GM12873 (cell line): ENCODE measurements at regions not wholly inside any gene's neighbourhood (a gene's known extent, or its start where the extent isn't known, plus 50 kb on each side); places are given as distances from the start of the nearest gene placed in this dataset.

Experiments used
- CTCF ChIP-seq: IDR thresholded peaks from 2 replicates; pipeline ENCODE4 v1.5.1; 2012; ENCODE audit warnings: low read depth, mild to moderate bottlenecking, moderate library complexity, low read length, control low read depth; ENCODE audit not compliant: insufficient read depth; ENCODE audit errors: missing control alignments

DNA sequence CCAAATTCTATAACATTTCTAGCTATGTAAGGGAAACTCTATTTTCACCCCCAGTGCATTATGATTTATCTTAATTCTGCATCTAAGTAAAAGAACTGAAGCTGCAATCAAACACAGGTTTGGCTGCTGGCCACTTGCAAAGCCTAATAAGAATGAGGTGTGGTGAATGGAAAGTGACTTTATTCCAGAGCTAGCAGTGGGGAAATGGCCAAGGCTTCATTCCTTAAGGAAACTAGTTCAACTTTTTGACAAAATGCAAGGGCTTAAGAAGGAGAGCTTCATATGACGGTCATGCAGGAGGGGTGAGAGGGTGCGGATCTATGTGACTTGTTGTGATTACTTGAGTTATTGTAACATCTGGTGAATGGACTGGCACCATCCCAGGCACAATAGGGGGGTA lies 1802.0 kb downstream of the SUCLG1 start:
- TF ChIP-seq CTCF = no peak

DNA sequence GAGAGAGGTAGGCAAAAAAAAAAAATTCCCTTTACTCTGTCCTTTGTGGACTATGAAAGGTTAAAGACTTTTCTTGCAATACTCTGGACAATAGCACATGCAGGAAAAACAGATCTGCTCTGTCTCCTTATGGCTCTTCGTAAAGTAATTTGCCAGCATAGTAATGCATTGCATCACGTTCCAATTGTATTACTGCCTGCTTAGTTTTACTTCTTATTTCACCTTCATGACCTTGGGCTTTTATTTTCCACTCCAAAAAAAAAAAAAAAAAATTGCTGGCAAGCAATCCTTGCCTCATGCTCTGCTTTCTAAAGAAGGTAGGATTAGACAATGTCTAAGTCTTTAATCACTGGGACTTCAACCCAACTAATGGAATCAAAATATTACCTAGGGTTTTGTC lies 1802.7 kb downstream of the SUCLG1 start:
- no peak for TF ChIP-seq CTCF

- no peak for TF ChIP-seq CTCF
Measured at GRCh38 chr2:82652117-82652516, 1807.0 kb downstream of the SUCLG1 start.

- TF ChIP-seq CTCF = no peak
Measured at GRCh38 chr2:82650038-82650437, 1809.0 kb downstream of the SUCLG1 start.

DNA sequence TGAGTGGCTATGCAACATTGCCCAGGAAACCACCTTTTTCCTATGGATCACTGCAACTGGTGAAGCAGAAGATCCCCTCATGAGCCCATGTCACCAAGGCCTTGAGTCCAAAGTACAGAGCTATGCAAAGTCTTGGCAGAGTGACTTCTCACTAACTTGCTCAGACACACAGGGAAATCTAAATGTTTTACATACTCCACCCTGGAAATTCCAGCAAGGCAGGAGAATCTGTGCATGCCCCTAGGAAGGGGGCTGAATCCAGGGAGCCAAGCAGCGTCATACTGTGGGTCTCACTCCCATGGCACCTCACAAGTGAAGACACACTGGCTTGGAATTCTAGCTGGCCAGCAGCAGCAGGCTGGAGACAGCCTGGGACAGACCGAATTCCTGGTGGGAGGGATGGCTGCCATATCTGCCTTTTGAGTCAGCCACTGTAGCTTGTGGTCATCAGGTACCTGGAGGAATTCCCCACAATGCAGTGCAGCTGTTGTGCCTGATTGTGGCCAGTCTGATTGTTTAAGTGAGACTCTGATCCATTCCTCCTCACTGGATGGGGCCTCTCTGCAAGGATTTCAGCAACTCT lies 1817.4 kb downstream of the SUCLG1 start:
- TF ChIP-seq CTCF = no peak

- TF ChIP-seq CTCF = no peak
Measured at GRCh38 chr2:82636402-82637020, 1822.6 kb downstream of the SUCLG1 start.

- no peak for TF ChIP-seq CTCF
Measured at GRCh38 chr2:82599021-82599420, 1860.1 kb downstream of the SUCLG1 start.
